Esophagus squamous epithelium (tissue), 4 donors: ENCODE measurements at regions not wholly inside any gene's neighbourhood (a gene's known extent, or its start where the extent isn't known, plus 50 kb on each side); places are given as distances from the start of the nearest gene placed in this dataset.

Experiments
- POLR2A ChIP-seq, 4 donors: fragments of 450-650 bp; IDR thresholded peaks; one replicate each; pipeline ENCODE4 v1.6.1; 2017; ENCODE audit warnings: antibody characterized with exemption in 4 of 4, mild to moderate bottlenecking in 4 of 4, moderate library complexity in 3 of 4
- TF ChIP-seq, protein P1 (sequence below), 6 experiments: fragments of 450-650 bp in 4 of 6; fragments of 200-600 bp in 2 of 6; sonication (generic) in 2 of 6; IDR thresholded peaks; one replicate each; pipeline ENCODE4 v1.5.1; 2016 to 2019; ENCODE audit warnings: antibody characterized with exemption in 6 of 6, mild to moderate bottlenecking in 4 of 6, moderate library complexity in 4 of 6

- TF ChIP-seq, protein P1, sequence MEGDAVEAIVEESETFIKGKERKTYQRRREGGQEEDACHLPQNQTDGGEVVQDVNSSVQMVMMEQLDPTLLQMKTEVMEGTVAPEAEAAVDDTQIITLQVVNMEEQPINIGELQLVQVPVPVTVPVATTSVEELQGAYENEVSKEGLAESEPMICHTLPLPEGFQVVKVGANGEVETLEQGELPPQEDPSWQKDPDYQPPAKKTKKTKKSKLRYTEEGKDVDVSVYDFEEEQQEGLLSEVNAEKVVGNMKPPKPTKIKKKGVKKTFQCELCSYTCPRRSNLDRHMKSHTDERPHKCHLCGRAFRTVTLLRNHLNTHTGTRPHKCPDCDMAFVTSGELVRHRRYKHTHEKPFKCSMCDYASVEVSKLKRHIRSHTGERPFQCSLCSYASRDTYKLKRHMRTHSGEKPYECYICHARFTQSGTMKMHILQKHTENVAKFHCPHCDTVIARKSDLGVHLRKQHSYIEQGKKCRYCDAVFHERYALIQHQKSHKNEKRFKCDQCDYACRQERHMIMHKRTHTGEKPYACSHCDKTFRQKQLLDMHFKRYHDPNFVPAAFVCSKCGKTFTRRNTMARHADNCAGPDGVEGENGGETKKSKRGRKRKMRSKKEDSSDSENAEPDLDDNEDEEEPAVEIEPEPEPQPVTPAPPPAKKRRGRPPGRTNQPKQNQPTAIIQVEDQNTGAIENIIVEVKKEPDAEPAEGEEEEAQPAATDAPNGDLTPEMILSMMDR (IDR thresholded peaks at IDR 0.05): no peak
- TF ChIP-seq POLR2A (IDR thresholded peaks at IDR 0.05): no peak
Measured at GRCh38 chr5:28862137-28862859, 1823.9 kb upstream of the CDH9 start.
